ENCODE measurements at regions not wholly inside any gene's neighbourhood (a gene's known extent, or its start where the extent isn't known, plus 50 kb on each side); places are given as distances from the start of the nearest gene placed in this dataset.

DNA sequence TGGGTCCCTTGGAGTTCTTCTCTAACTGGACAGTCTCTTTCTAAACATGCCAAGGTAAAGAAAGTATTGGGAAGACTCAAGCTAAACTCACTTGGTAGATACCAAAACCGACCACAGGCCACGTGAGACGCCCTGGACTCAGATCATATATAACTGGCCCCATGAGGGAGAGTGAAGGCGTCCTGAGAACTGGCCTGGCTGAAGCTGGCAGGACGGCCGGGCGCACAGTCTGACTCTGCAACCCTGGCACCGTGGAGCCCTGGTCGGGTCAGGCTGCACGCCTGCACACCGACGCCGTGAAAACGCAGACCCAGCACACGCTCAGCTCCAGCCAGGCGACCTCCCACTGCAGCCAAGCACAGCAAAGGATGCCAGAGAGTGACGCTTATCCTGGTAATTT, 122.5 kb upstream of the SPACA7 start:
- Histone ChIP-seq H3K79me2 (ENCODE audit: control insufficient read depth, insufficient read depth, low read length) (no peaks in the 10 kb centered on the region), H4K20me1 (replicated peaks; ENCODE audit: control insufficient read depth, extremely low read depth, insufficient read depth, low read length) (no peaks in the 10 kb centered on the region), H3K4me2 (ENCODE audit: insufficient read depth, low read length) (no peak overlapping the region), H3K27ac (ENCODE audit: insufficient read depth, low read depth, low read length) (no peak overlapping the region), H3K9ac (replicated peaks; ENCODE audit: extremely low read depth, insufficient read depth, low read length) (no peak overlapping the region), H3K9me3 (replicated peaks; ENCODE audit: control insufficient read depth, insufficient read depth, low read length) (no peaks in the 10 kb centered on the region), H3K9me1 (replicated peaks; ENCODE audit: control insufficient read depth, extremely low read depth, insufficient read depth, low read length) (no peaks in the 10 kb centered on the region), H2AFZ (ENCODE audit: low read depth, low read length) (no peak overlapping the region), H3K27me3 (ENCODE audit: control insufficient read depth in 2 of 2, insufficient read depth in 2 of 2, low read length in 2 of 2) (no peaks in the 10 kb centered on the region), H3K4me3 (replicated peaks in 1 of 3; ENCODE audit: insufficient read depth in 1 of 3, low read depth in 1 of 3, low read length in 3 of 3) (no peak overlapping the region), H3K4me1 (ENCODE audit: control insufficient read depth, extremely low read depth, insufficient read depth, low read length) (no peaks in the 10 kb centered on the region), H3K36me3 (ENCODE audit: control insufficient read depth in 2 of 2, extremely low read depth in 1 of 2, insufficient read depth in 2 of 2, low read length in 2 of 2) (no peaks in the 10 kb centered on the region)
- intact Hi-C loops (cut with micrococcal nuclease), result no loop called here
- BruUV-seq (replicated peaks), result no TSS peak
- DNase-seq (ENCODE audit: low read depth, low spot score) (no peak), FAIRE-seq (no peak)
- ChIA-PET POLR2A (no interaction called here), CTCF (no interaction called here)
- TF ChIP-seq JUN (IDR thresholded peaks at IDR 0.05; ENCODE audit: borderline replicate concordance, insufficient read depth, insufficient read length, low read depth), result no peak
- no peak for TF ChIP-seq FOS (IDR thresholded peaks at IDR 0.05; ENCODE audit: borderline replicate concordance, insufficient read depth, low read length)
- TF ChIP-seq POLR2A (IDR thresholded peaks at IDR 0.05; ENCODE audit: low read depth, low read length), result no peak
- TF ChIP-seq, protein P1, sequence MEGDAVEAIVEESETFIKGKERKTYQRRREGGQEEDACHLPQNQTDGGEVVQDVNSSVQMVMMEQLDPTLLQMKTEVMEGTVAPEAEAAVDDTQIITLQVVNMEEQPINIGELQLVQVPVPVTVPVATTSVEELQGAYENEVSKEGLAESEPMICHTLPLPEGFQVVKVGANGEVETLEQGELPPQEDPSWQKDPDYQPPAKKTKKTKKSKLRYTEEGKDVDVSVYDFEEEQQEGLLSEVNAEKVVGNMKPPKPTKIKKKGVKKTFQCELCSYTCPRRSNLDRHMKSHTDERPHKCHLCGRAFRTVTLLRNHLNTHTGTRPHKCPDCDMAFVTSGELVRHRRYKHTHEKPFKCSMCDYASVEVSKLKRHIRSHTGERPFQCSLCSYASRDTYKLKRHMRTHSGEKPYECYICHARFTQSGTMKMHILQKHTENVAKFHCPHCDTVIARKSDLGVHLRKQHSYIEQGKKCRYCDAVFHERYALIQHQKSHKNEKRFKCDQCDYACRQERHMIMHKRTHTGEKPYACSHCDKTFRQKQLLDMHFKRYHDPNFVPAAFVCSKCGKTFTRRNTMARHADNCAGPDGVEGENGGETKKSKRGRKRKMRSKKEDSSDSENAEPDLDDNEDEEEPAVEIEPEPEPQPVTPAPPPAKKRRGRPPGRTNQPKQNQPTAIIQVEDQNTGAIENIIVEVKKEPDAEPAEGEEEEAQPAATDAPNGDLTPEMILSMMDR (IDR thresholded peaks at IDR 0.05; ENCODE audit: extremely low read depth in 1 of 2, insufficient read depth in 1 of 2, low read depth in 1 of 2, low read length in 2 of 2), result no peak
- no peak for TF ChIP-seq MYC (IDR thresholded peaks at IDR 0.05; ENCODE audit: low read depth, low read length)
- TF ChIP-seq EZH2 (IDR thresholded peaks at IDR 0.05; ENCODE audit: borderline replicate concordance, low read depth, low read length, severe bottlenecking), result no peak
- TF ChIP-seq, protein P2, sequence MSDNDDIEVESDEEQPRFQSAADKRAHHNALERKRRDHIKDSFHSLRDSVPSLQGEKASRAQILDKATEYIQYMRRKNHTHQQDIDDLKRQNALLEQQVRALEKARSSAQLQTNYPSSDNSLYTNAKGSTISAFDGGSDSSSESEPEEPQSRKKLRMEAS (IDR thresholded peaks at IDR 0.05; ENCODE audit: insufficient read depth, insufficient read length), result no peak
- no peak for TF ChIP-seq GATA2 (IDR thresholded peaks at IDR 0.05; ENCODE audit: insufficient read depth, insufficient read length, low read depth, low read length)
- dilution Hi-C loops (cut with MboI; ENCODE audit: extremely low pct_ligation_motif_present, low sequenced_read_pairs), result no loop called here
